BLaER1 treated with 17β-estradiol and CSF1 and Interleukin-3, amounts not matched to agents 10 nM and 100 nM (cell line): ENCODE measurements at regions not wholly inside any gene's neighbourhood (a gene's known extent, or its start where the extent isn't known, plus 50 kb on each side); places are given as distances from the start of the nearest gene placed in this dataset.

Source experiments
- H3K27ac ChIP-seq, 11 experiments: shearing (Covaris generic); formaldehyde crosslinking; 2 replicates each; pipeline ENCODE4 v1.8.1; 2022
- H3K27me3 ChIP-seq, 11 experiments: shearing (Covaris generic); formaldehyde crosslinking; 2 replicates each; pipeline ENCODE4 v1.8.1; 2022
- H3K36me3 ChIP-seq, 11 experiments: shearing (Covaris generic); formaldehyde crosslinking; 2 replicates each; pipeline ENCODE4 v1.8.1; 2022
- H3K4me1 ChIP-seq, 10 experiments: shearing (Covaris generic); formaldehyde crosslinking; 2 replicates each; pipeline ENCODE4 v1.8.1; 2022
- H3K4me2 ChIP-seq, 11 experiments: shearing (Covaris generic); formaldehyde crosslinking; 2 replicates each; pipeline ENCODE4 v1.8.1; 2022
- H3K4me3 ChIP-seq, 10 experiments: shearing (Covaris generic); formaldehyde crosslinking; 2 replicates each; pipeline ENCODE4 v1.8.1; 2022
- H3K9ac ChIP-seq, 11 experiments: shearing (Covaris generic); formaldehyde crosslinking; 2 replicates each; pipeline ENCODE4 v1.8.1; 2022
- H3K9me3 ChIP-seq, 11 experiments: shearing (Covaris generic); formaldehyde crosslinking; replicated peaks in 1 of 11; 2 replicates each; pipeline ENCODE4 v1.8.1; 2022
- H4K20me1 ChIP-seq, 11 experiments: shearing (Covaris generic); formaldehyde crosslinking; 2 replicates each; pipeline ENCODE4 v1.8.1; 2022
- Cebpa-rat ChIP-seq, 11 experiments: shearing (Covaris generic); IDR thresholded peaks; 2 replicates each; pipeline ENCODE4 v1.8.1; 2022

GRCh38 chr3:36305929-36306520 is 74.3 kb upstream of the STAC start:
- Histone ChIP-seq H4K20me1 (no peaks in the 10 kb centered on the region), H3K9me3 (no peaks in the 10 kb centered on the region), H3K27me3 (no peaks in the 10 kb centered on the region), H3K27ac (no peak overlapping the region), H3K4me1 (no peaks in the 10 kb centered on the region), H3K4me2 (no peak overlapping the region), H3K36me3 (no peaks in the 10 kb centered on the region), H3K9ac (no peak overlapping the region), H3K4me3 (no peak overlapping the region)
- no peak for TF ChIP-seq Cebpa-rat (IDR thresholded peaks at IDR 0.05)

DNA sequence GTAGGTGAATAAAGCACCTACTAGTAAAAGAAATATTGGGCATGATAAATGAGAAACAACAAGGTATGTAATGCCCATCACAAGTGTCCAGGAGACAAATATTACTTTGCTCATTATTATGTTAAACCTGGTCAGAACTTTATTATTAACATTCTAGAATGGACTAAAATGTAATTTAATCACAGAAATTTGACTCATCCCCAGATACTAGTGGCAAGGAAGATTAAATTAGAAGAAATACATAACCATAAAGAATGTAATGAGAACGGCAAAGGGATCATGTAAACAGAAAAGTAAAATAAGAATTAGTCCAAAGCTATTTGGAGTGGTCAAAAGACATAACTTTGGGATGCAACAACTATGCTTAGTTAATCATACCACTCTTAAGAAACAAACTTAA is 71.2 kb upstream of the STAC start:
- no peak overlapping the region for H3K4me2 ChIP-seq
- H3K36me3 ChIP-seq, result no peaks in the 10 kb centered on the region
- no peak overlapping the region for H3K27ac ChIP-seq
- no peak overlapping the region for H3K9ac ChIP-seq
- H3K4me1 ChIP-seq, result no peaks in the 10 kb centered on the region
- no peaks in the 10 kb centered on the region for H4K20me1 ChIP-seq
- H3K27me3 ChIP-seq, result no peaks in the 10 kb centered on the region
- H3K4me3 ChIP-seq, result no peak overlapping the region
- H3K9me3 ChIP-seq, result no peaks in the 10 kb centered on the region
- TF ChIP-seq Cebpa-rat (IDR thresholded peaks at IDR 0.05), result no peak

DNA sequence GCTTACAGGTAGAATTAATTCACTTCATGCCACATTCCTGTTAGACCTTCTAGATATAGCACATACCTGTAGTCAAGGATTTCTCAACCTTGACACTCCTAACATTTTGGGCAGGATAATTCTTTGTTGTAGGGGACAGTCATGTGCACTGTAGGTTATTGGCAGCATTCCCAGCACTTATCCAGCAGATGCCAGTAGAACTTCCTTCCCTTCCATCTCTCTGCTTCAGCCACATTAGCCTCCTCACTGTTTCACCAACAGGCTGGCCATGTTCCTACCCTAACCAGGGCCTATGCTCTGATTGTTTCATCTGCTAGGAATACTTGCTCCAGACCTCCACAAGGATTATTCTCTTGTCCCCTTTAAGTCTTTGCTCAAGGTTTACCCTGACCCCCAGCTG is 68.0 kb upstream of the STAC start:
- Histone ChIP-seq H3K27ac (no peak overlapping the region), H3K9ac (no peak overlapping the region), H3K4me2 (no peak overlapping the region), H3K27me3 (no peaks in the 10 kb centered on the region), H3K4me3 (no peak overlapping the region), H3K36me3 (no peaks in the 10 kb centered on the region), H3K9me3 (peaks cover 0 to 13% (median 7%) of the 10 kb centered on the region in 11 experiments; a peak in 10 of 22 replicates), H3K4me1 (no peaks in the 10 kb centered on the region), H4K20me1 (no peaks in the 10 kb centered on the region)
- no peak for TF ChIP-seq Cebpa-rat (IDR thresholded peaks at IDR 0.05)

DNA sequence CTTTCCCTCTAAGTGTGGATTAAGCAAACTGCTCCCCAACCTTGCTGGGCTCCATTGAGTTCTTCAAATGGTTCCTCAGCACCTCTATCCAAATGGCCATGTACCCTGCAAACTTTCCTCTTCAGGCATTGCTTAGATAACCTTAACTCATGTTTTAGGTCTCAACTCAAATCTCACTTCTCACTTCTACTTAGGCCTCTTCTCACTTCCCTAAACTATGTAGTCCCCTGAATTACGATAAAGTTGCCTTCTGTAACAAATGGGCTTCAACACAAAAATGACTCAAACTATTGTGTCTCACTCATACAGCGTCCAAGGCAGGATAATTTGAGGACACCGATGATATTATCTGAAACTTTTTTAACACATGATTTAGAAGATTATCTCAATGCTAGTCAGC is 62.4 kb upstream of the STAC start:
- Histone ChIP-seq H3K4me1 (no peaks in the 10 kb centered on the region), H3K9ac (no peak overlapping the region), H3K27me3 (no peaks in the 10 kb centered on the region), H3K9me3 (peaks cover 0 to 13% (median 7%) of the 10 kb centered on the region in 11 experiments; a peak in 10 of 22 replicates), H3K27ac (no peak overlapping the region), H3K4me3 (no peak overlapping the region), H3K4me2 (no peak overlapping the region), H4K20me1 (no peaks in the 10 kb centered on the region), H3K36me3 (no peaks in the 10 kb centered on the region)
- no peak for TF ChIP-seq Cebpa-rat (IDR thresholded peaks at IDR 0.05)

GRCh38 chr3:36318621-36319200 is 61.6 kb upstream of the STAC start:
- Histone ChIP-seq H3K4me3 (no peak overlapping the region), H3K27me3 (no peaks in the 10 kb centered on the region), H3K9me3 (peaks cover 0 to 13% (median 7%) of the 10 kb centered on the region in 11 experiments; a peak in 10 of 22 replicates), H3K36me3 (no peaks in the 10 kb centered on the region), H4K20me1 (no peaks in the 10 kb centered on the region), H3K4me1 (no peaks in the 10 kb centered on the region), H3K4me2 (no peak overlapping the region), H3K9ac (no peak overlapping the region), H3K27ac (no peak overlapping the region)
- TF ChIP-seq Cebpa-rat (IDR thresholded peaks at IDR 0.05), result no peak

- Histone ChIP-seq H4K20me1 (no peaks in the 10 kb centered on the region), H3K27me3 (no peaks in the 10 kb centered on the region), H3K9me3 (peaks cover 0 to 13% (median 7%) of the 10 kb centered on the region in 11 experiments; a peak in 10 of 22 replicates), H3K4me3 (no peak overlapping the region), H3K4me1 (no peaks in the 10 kb centered on the region), H3K36me3 (no peaks in the 10 kb centered on the region), H3K4me2 (no peak overlapping the region), H3K27ac (no peak overlapping the region), H3K9ac (no peak overlapping the region)
- TF ChIP-seq Cebpa-rat (IDR thresholded peaks at IDR 0.05), result no peak
Measured at GRCh38 chr3:36319680-36320079, 60.6 kb upstream of the STAC start.
